Mesenchymal stem cell (in vitro differentiated cells and primary cell): ENCODE measurements at regions not wholly inside any gene's neighbourhood (a gene's known extent, or its start where the extent isn't known, plus 50 kb on each side); places are given as distances from the start of the nearest gene placed in this dataset.

Source experiments
- DNase-seq: peaks from one replicate; pipeline ENCODE4 v3.0.0-alpha.2; 2013
- H2AFZ ChIP-seq: one replicate; pipeline ENCODE4 v1.6.1; 2013; ENCODE audit warnings: low read depth, mild to moderate bottlenecking, control low read depth, inconsistent platforms, low read length, moderate library complexity
- H2AK5ac ChIP-seq: 2 replicates; pipeline ENCODE4 v1.6.1; 2013; ENCODE audit warnings: low read length, moderate library complexity, mild to moderate bottlenecking, inconsistent platforms; ENCODE audit not compliant: severe bottlenecking
- H2BK120ac ChIP-seq: one replicate; pipeline ENCODE4 v1.6.1; 2013; ENCODE audit warnings: low read depth, mild to moderate bottlenecking, inconsistent platforms, low read length, moderate library complexity
- H2BK12ac ChIP-seq, 2 experiments: one replicate each; pipeline ENCODE4 v1.6.1; 2013; ENCODE audit warnings: inconsistent platforms in 2 of 2, low read length in 2 of 2, mild to moderate bottlenecking in 2 of 2, moderate library complexity in 2 of 2, control low read depth in 1 of 2
- H2BK15ac ChIP-seq: one replicate; pipeline ENCODE4 v1.6.1; 2013; ENCODE audit warnings: mild to moderate bottlenecking, low read depth, inconsistent platforms; ENCODE audit not compliant: poor library complexity, severe bottlenecking
- H2BK5ac ChIP-seq: 2 replicates; pipeline ENCODE4 v1.6.1; 2013; ENCODE audit warnings: low read depth, mild to moderate bottlenecking, low read length, control low read depth, inconsistent platforms; ENCODE audit not compliant: poor library complexity, severe bottlenecking
- H3K14ac ChIP-seq, 2 experiments: one replicate each; pipeline ENCODE4 v1.6.1; 2013; ENCODE audit warnings: inconsistent platforms in 2 of 2, low read length in 2 of 2, control low read depth in 1 of 2, mild to moderate bottlenecking in 1 of 2, moderate library complexity in 1 of 2
- H3K18ac ChIP-seq, 2 experiments: one replicate each; pipeline ENCODE4 v1.6.1; 2013; ENCODE audit warnings: inconsistent platforms in 2 of 2, low read length in 2 of 2, control low read depth in 1 of 2, low read depth in 1 of 2, mild to moderate bottlenecking in 1 of 2
- H3K23ac ChIP-seq, 2 experiments: one replicate each; pipeline ENCODE4 v1.6.1; 2013; ENCODE audit warnings: inconsistent platforms in 2 of 2, low read length in 2 of 2, mild to moderate bottlenecking in 2 of 2, moderate library complexity in 2 of 2, control low read depth in 1 of 2
- H3K27ac ChIP-seq: 2 replicates; pipeline ENCODE4 v1.5.1; 2013; ENCODE audit warnings: mild to moderate bottlenecking, moderate library complexity, low read length, control low read depth, inconsistent platforms; ENCODE audit not compliant: poor library complexity, severe bottlenecking
- H3K27me3 ChIP-seq, 2 experiments: 2 replicates each; pipeline versions ENCODE4 v1.6.1 to v1.7.0; 2013; ENCODE audit warnings: low read length in 2 of 2, mild to moderate bottlenecking in 2 of 2, moderate library complexity in 2 of 2, control low read depth in 1 of 2, inconsistent platforms in 1 of 2; ENCODE audit not compliant: control insufficient read depth in 1 of 2, insufficient read depth in 1 of 2
- H3K36me3 ChIP-seq, 2 experiments: 2 replicates each; pipeline versions ENCODE4 v1.6.1 to v1.7.0; 2013; ENCODE audit warnings: low read length in 2 of 2, control low read depth in 1 of 2, inconsistent platforms in 1 of 2, low read depth in 1 of 2, mild to moderate bottlenecking in 1 of 2; ENCODE audit not compliant: insufficient read depth in 2 of 2, control insufficient read depth in 1 of 2
- H3K4ac ChIP-seq, 2 experiments: one replicate each; pipeline ENCODE4 v1.6.1; 2013; ENCODE audit warnings: inconsistent platforms in 2 of 2, low read length in 2 of 2, mild to moderate bottlenecking in 2 of 2, moderate library complexity in 2 of 2, control low read depth in 1 of 2, low read depth in 1 of 2
- H3K4me1 ChIP-seq: 2 replicates; pipeline ENCODE4 v1.6.1; 2013; ENCODE audit warnings: low read depth, low read length, control low read depth; ENCODE audit not compliant: control insufficient read depth, insufficient read depth
- H3K4me2 ChIP-seq: 2 replicates; pipeline ENCODE4 v1.6.1; 2013; ENCODE audit warnings: low read length, mild to moderate bottlenecking, inconsistent platforms; ENCODE audit not compliant: poor library complexity, severe bottlenecking
- H3K4me3 ChIP-seq, 2 experiments: 2 replicates each; pipeline versions ENCODE4 v1.5.1 to v1.7.0; 2013; ENCODE audit warnings: low read length in 2 of 2, mild to moderate bottlenecking in 2 of 2, control low read depth in 1 of 2, low read depth in 1 of 2; ENCODE audit not compliant: insufficient read depth in 1 of 2
- H3K79me1 ChIP-seq: replicated peaks from 2 replicates; pipeline ENCODE4 v1.6.1; 2013; ENCODE audit warnings: mild to moderate bottlenecking, control low read depth, low read length, inconsistent platforms; ENCODE audit not compliant: poor library complexity, severe bottlenecking
- H3K9ac ChIP-seq: 2 replicates; pipeline ENCODE4 v1.7.0; 2013; ENCODE audit warnings: mild to moderate bottlenecking, low read length, moderate library complexity
- H3K9me3 ChIP-seq: 2 replicates; pipeline ENCODE4 v1.7.0; 2013; ENCODE audit warnings: mild to moderate bottlenecking, low read length; ENCODE audit not compliant: control insufficient read depth
- H4K8ac ChIP-seq: one replicate; pipeline ENCODE4 v1.6.1; 2013; ENCODE audit warnings: inconsistent platforms, mild to moderate bottlenecking, low read length, moderate library complexity
- H4K91ac ChIP-seq: one replicate; pipeline ENCODE4 v1.6.1; 2013; ENCODE audit warnings: mild to moderate bottlenecking, low read length, inconsistent platforms
- WGBS: methylation state at CpG from one replicate; pipeline ENCODE4 v1.1.7; 2013; ENCODE audit warnings: mixed read lengths; 5-methylcytosine and 5-hydroxymethylcytosine counted together

- no peak overlapping the region for H3K18ac ChIP-seq
- H3K9me3 ChIP-seq: no peaks in the 10 kb centered on the region
- no peak overlapping the region for H3K23ac ChIP-seq
- H4K8ac ChIP-seq: no peak overlapping the region
- no peak overlapping the region for H3K9ac ChIP-seq
- no peak overlapping the region for H2AK5ac ChIP-seq
- no peak overlapping the region for H3K27ac ChIP-seq
- H2BK5ac ChIP-seq: no peak overlapping the region
- no peak overlapping the region for H3K14ac ChIP-seq
- H3K4me1 ChIP-seq: no peaks in the 10 kb centered on the region
- no peak overlapping the region for H2AFZ ChIP-seq
- H3K27me3 ChIP-seq: no peaks in the 10 kb centered on the region
- no peak overlapping the region for H2BK12ac ChIP-seq
- no peak overlapping the region for H3K4ac ChIP-seq
- DNase-seq: no peak
- H2BK15ac ChIP-seq: no peak overlapping the region
- H3K36me3 ChIP-seq: no peaks in the 10 kb centered on the region
- H3K4me3 ChIP-seq: no peak overlapping the region
- no peaks in the 10 kb centered on the region for H3K79me1 ChIP-seq
- WGBS: 100% methylated on average over 1 of the region's 1 CpG
- no peak overlapping the region for H4K91ac ChIP-seq
- H2BK120ac ChIP-seq: no peak overlapping the region
- H3K4me2 ChIP-seq: no peak overlapping the region
Observed at GRCh38 chr1:70518106-70518505, 107.0 kb downstream of the CTH start.

GRCh38 chr1:70528590-70529333 is 117.7 kb downstream of the CTH start:
- no peak overlapping the region for H3K4me2 ChIP-seq
- H2AK5ac ChIP-seq: no peak overlapping the region
- no peak overlapping the region for H2BK120ac ChIP-seq
- H3K4me3 ChIP-seq: no peak overlapping the region
- H3K79me1 ChIP-seq: no peaks in the 10 kb centered on the region
- no peak overlapping the region for H4K91ac ChIP-seq
- H2AFZ ChIP-seq: no peak overlapping the region
- peak overlapping the region; percentile 21 for H3K9ac ChIP-seq
- no peak overlapping the region for H3K27ac ChIP-seq
- H2BK12ac ChIP-seq: no peak overlapping the region
- H3K4ac ChIP-seq: no peak overlapping the region
- DNase-seq: peak; percentile 39
- H2BK5ac ChIP-seq: no peak overlapping the region
- no peak overlapping the region for H3K14ac ChIP-seq
- peaks cover 0 to 4% of the 10 kb centered on the region in 2 experiments for H3K27me3 ChIP-seq
- no peak overlapping the region for H4K8ac ChIP-seq
- H3K4me1 ChIP-seq: no peaks in the 10 kb centered on the region
- H3K9me3 ChIP-seq: no peaks in the 10 kb centered on the region
- H2BK15ac ChIP-seq: no peak overlapping the region
- no peak overlapping the region for H3K23ac ChIP-seq
- WGBS: 65% methylated on average over 4 of the region's 12 CpGs
- no peak overlapping the region for H3K18ac ChIP-seq
- H3K36me3 ChIP-seq: no peaks in the 10 kb centered on the region

GRCh38 chr1:70536708-70537366 is 125.8 kb downstream of the CTH start:
- H2BK12ac ChIP-seq: no peak overlapping the region
- no peaks in the 10 kb centered on the region for H3K4me1 ChIP-seq
- H4K91ac ChIP-seq: no peak overlapping the region
- H3K4ac ChIP-seq: no peak overlapping the region
- H3K23ac ChIP-seq: no peak overlapping the region
- H3K27me3 ChIP-seq: no peaks in the 10 kb centered on the region
- H3K27ac ChIP-seq: no peak overlapping the region
- H3K18ac ChIP-seq: no peak overlapping the region
- no peaks in the 10 kb centered on the region for H3K79me1 ChIP-seq
- no peaks in the 10 kb centered on the region for H3K9me3 ChIP-seq
- no peak overlapping the region for H2BK5ac ChIP-seq
- H2AK5ac ChIP-seq: no peak overlapping the region
- H3K14ac ChIP-seq: no peak overlapping the region
- H3K4me3 ChIP-seq: no peak overlapping the region
- no peak overlapping the region for H2BK120ac ChIP-seq
- no peak overlapping the region for H4K8ac ChIP-seq
- no peak overlapping the region for H2AFZ ChIP-seq
- 89% methylated on average over 1 of the region's 3 CpGs for WGBS
- H3K9ac ChIP-seq: no peak overlapping the region
- no peaks in the 10 kb centered on the region for H3K36me3 ChIP-seq
- no peak overlapping the region for H3K4me2 ChIP-seq
- no peak overlapping the region for H2BK15ac ChIP-seq
- DNase-seq: no peak

GRCh38 chr1:70537788-70538187 is 126.7 kb downstream of the CTH start:
- no peak for DNase-seq
- no peak overlapping the region for H4K8ac ChIP-seq
- WGBS: 81% methylated on average over 2 of the region's 3 CpGs
- no peak overlapping the region for H3K23ac ChIP-seq
- no peak overlapping the region for H2BK120ac ChIP-seq
- no peak overlapping the region for H3K14ac ChIP-seq
- H4K91ac ChIP-seq: no peak overlapping the region
- H3K4me2 ChIP-seq: no peak overlapping the region
- H2BK5ac ChIP-seq: no peak overlapping the region
- no peaks in the 10 kb centered on the region for H3K9me3 ChIP-seq
- H3K4ac ChIP-seq: no peak overlapping the region
- no peak overlapping the region for H3K18ac ChIP-seq
- H2AFZ ChIP-seq: no peak overlapping the region
- H3K4me3 ChIP-seq: no peak overlapping the region
- no peak overlapping the region for H2BK12ac ChIP-seq
- no peaks in the 10 kb centered on the region for H3K79me1 ChIP-seq
- H3K4me1 ChIP-seq: no peaks in the 10 kb centered on the region
- no peaks in the 10 kb centered on the region for H3K36me3 ChIP-seq
- no peak overlapping the region for H2BK15ac ChIP-seq
- H3K27ac ChIP-seq: no peak overlapping the region
- H2AK5ac ChIP-seq: no peak overlapping the region
- H3K9ac ChIP-seq: no peak overlapping the region
- H3K27me3 ChIP-seq: no peaks in the 10 kb centered on the region
